ENCODE measurements at regions not wholly inside any gene's neighbourhood (a gene's known extent, or its start where the extent isn't known, plus 50 kb on each side); places are given as distances from the start of the nearest gene placed in this dataset.

GRCh38 chr9:83146325-83146724, 83.4 kb upstream of the RASEF start:
- TF ChIP-seq POLR2AphosphoS2 (IDR thresholded peaks at IDR 0.05; ENCODE audit: low read depth, low read length) (no peak), MTA3 (IDR thresholded peaks at IDR 0.05; ENCODE audit: borderline replicate concordance, low read length) (no peak), PBX3 (IDR thresholded peaks at IDR 0.05; ENCODE audit: insufficient replicate concordance, low read depth, low read length) (no peak), MYC (IDR thresholded peaks at IDR 0.05; ENCODE audit: insufficient read depth, insufficient read length, insufficient replicate concordance, low read length, severe bottlenecking) (no peak), HCFC1 (IDR thresholded peaks at IDR 0.05; ENCODE audit: low read length) (no peak), BCL3 (IDR thresholded peaks at IDR 0.05; ENCODE audit: borderline replicate concordance, insufficient read depth, low read depth, low read length, poor library complexity, severe bottlenecking) (no peak), PAX8 (IDR thresholded peaks at IDR 0.05) (no peak), RCOR1 (conservative IDR thresholded peaks at IDR 0.05; ENCODE audit: low read depth, low read length) (no peak), RBBP5 (conservative IDR thresholded peaks at IDR 0.05) (no peak), USF2 (IDR thresholded peaks at IDR 0.05; ENCODE audit: borderline replicate concordance, low read depth, low read length) (no peak), SKIL (IDR thresholded peaks at IDR 0.05; ENCODE audit: low read depth, poor library complexity, severe bottlenecking) (no peak), CUX1 (IDR thresholded peaks at IDR 0.05; ENCODE audit: insufficient replicate concordance, low read depth, low read length) (no peak), CHD1 (IDR thresholded peaks at IDR 0.05; ENCODE audit: low read depth, low read length) (no peak), GABPA (IDR thresholded peaks at IDR 0.05; ENCODE audit: low read depth) (no peak)
- no peak for FAIRE-seq

More at GRCh38 chr9:83146325-83146724, 83.4 kb upstream of the RASEF start:
- no peaks in the 10 kb centered on the region for H3K79me2 ChIP-seq (ENCODE audit: control insufficient read depth, insufficient read depth, low read length)
- ChIA-PET RAD21 (ENCODE audit: unreplicated experiment) (no interaction called here), POLR2A (no interaction called here), SMC1A (ENCODE audit: uncharacterized antibody, unreplicated experiment) (no interaction called here), CTCF (no interaction called here)
- H3K9me3 ChIP-seq (replicated peaks; ENCODE audit: control insufficient read depth, insufficient read depth, low read length) = no peaks in the 10 kb centered on the region
- no peaks in the 10 kb centered on the region for H3K27me3 ChIP-seq (replicated peaks in 1 of 2; ENCODE audit: control insufficient read depth in 2 of 2, insufficient read depth in 2 of 2, low read length in 1 of 2)
- 32% methylated on average over 4 of the region's 4 CpGs for WGBS (ENCODE audit: insufficient coverage, insufficient replicate concordance, low lambda C conversion rate, missing lambda C conversion rate)
- no peaks in the 10 kb centered on the region for H4K20me1 ChIP-seq (ENCODE audit: control insufficient read depth, insufficient read depth)
- DNase-seq (ENCODE audit: low read depth, low spot score) (no peak), ATAC-seq (no peak)
- no peak overlapping the region for H3K4me2 ChIP-seq (ENCODE audit: control insufficient read depth, insufficient read depth)
- no peak overlapping the region for H3K27ac ChIP-seq (ENCODE audit: control insufficient read depth, insufficient read depth)
- H3K4me3 ChIP-seq = no peak overlapping the region
- intact Hi-C loops (cut with micrococcal nuclease; ENCODE audit: unreplicated experiment) (no loop called here), in situ Hi-C loops (cut with MboI) (no loop called here)
- no peak overlapping the region for H2AFZ ChIP-seq (ENCODE audit: control insufficient read depth, low read depth, low read length)
- H3K4me1 ChIP-seq (ENCODE audit: control insufficient read depth, insufficient read depth, low read length) = no peaks in the 10 kb centered on the region
- H3K9ac ChIP-seq (ENCODE audit: control insufficient read depth, insufficient read depth, low read length) = no peak overlapping the region
- no peaks in the 10 kb centered on the region for H3K36me3 ChIP-seq (ENCODE audit: control insufficient read depth in 2 of 2, insufficient read depth in 2 of 2, low read length in 1 of 2)
- BruUV-seq (replicated peaks) = no TSS peak

Measured in GM12878 (cell line).